ENCODE measurements at regions not wholly inside any gene's neighbourhood (a gene's known extent, or its start where the extent isn't known, plus 50 kb on each side); places are given as distances from the start of the nearest gene placed in this dataset.

GRCh38 chr7:155931396-155932085 is 119.3 kb upstream of the SHH start:
- TF ChIP-seq CTCF (IDR thresholded peaks at IDR 0.05; ENCODE audit: poor library complexity, severe bottlenecking) (no peak), EZH2 (IDR thresholded peaks at IDR 0.05; ENCODE audit: borderline replicate concordance, insufficient read depth, low read length, poor library complexity, severe bottlenecking) (no peak), SMC3 (conservative IDR thresholded peaks at IDR 0.05; ENCODE audit: poor library complexity) (no peak), REST (IDR thresholded peaks at IDR 0.05; ENCODE audit: borderline replicate concordance) (no peak)

Measured in neural cell (in vitro differentiated cells).